OCI-LY3 (cell line): ENCODE measurements at regions not wholly inside any gene's neighbourhood (a gene's known extent, or its start where the extent isn't known, plus 50 kb on each side); places are given as distances from the start of the nearest gene placed in this dataset.

ENCODE experiments used
- EZH2phosphoT487 ChIP-seq: fragments of 200-600 bp; shearing (Covaris generic); IDR thresholded peaks from 2 replicates; pipeline ENCODE4 v1.6.1; 2018; ENCODE audit warnings: antibody characterized with exemption, mixed run types, low read depth
- TF ChIP-seq, protein P1 (sequence below): fragments of 200-600, 300-600 bp; sonication (generic); IDR thresholded peaks from 2 replicates; pipeline ENCODE4 v1.5.1; 2014; ENCODE audit warnings: antibody characterized with exemption, low read length, low read depth

- TF ChIP-seq, protein P1, sequence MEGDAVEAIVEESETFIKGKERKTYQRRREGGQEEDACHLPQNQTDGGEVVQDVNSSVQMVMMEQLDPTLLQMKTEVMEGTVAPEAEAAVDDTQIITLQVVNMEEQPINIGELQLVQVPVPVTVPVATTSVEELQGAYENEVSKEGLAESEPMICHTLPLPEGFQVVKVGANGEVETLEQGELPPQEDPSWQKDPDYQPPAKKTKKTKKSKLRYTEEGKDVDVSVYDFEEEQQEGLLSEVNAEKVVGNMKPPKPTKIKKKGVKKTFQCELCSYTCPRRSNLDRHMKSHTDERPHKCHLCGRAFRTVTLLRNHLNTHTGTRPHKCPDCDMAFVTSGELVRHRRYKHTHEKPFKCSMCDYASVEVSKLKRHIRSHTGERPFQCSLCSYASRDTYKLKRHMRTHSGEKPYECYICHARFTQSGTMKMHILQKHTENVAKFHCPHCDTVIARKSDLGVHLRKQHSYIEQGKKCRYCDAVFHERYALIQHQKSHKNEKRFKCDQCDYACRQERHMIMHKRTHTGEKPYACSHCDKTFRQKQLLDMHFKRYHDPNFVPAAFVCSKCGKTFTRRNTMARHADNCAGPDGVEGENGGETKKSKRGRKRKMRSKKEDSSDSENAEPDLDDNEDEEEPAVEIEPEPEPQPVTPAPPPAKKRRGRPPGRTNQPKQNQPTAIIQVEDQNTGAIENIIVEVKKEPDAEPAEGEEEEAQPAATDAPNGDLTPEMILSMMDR: no peak
- TF ChIP-seq EZH2phosphoT487: no peak
Observed at GRCh38 chr18:22271030-22271429, 101.6 kb downstream of the GATA6 start.
